Upper lobe of left lung (tissue), 6 donors: ENCODE measurements at regions not wholly inside any gene's neighbourhood (a gene's known extent, or its start where the extent isn't known, plus 50 kb on each side); places are given as distances from the start of the nearest gene placed in this dataset.
A peak's percentile ranks its signal among the peaks of the same experiment; 100 is the strongest.

Source experiments
- ATAC-seq, 2 donors: fragments of 200-7000 bp; cut with Tn5 transposase; one replicate each; pipeline ENCODE4 v1.9.1; 2022; ENCODE audit warnings: mild to moderate bottlenecking in 2 of 2, moderate library complexity in 2 of 2; ENCODE audit not compliant: low FRiP score in 2 of 2
- DNase-seq, 2 donors: peaks; one replicate each; pipeline ENCODE4 v3.0.0-alpha.2; 2019 to 2020
- H3K27ac ChIP-seq, 4 donors: fragments of 200-600 bp; sonication (generic); one replicate each; pipeline ENCODE4 v1.5.1; 2016 to 2019
- H3K27me3 ChIP-seq, 4 donors: fragments of 200-600 bp; sonication (generic); one replicate each; pipeline ENCODE4 v1.5.1; 2017 to 2019
- H3K36me3 ChIP-seq, 4 donors: fragments of 200-600 bp; sonication (generic); one replicate each; pipeline ENCODE4 v1.5.1; 2016 to 2019
- H3K4me1 ChIP-seq, 4 donors: fragments of 200-600 bp; sonication (generic); one replicate each; pipeline ENCODE4 v1.5.1; 2018 to 2019
- H3K4me3 ChIP-seq, 4 donors: fragments of 200-600 bp; sonication (generic); one replicate each; pipeline ENCODE4 v1.5.1; 2017 to 2019; ENCODE audit warnings: mild to moderate bottlenecking in 2 of 4, moderate library complexity in 1 of 4
- H3K9me3 ChIP-seq, 4 donors: fragments of 200-600 bp; sonication (generic); one replicate each; pipeline ENCODE4 v1.5.1; 2018 to 2019
- EP300 ChIP-seq, 4 donors: sonication (generic); formaldehyde crosslinking; IDR thresholded peaks; one replicate each; pipeline ENCODE4 v1.5.1; 2017; ENCODE audit warnings: antibody characterized with exemption in 4 of 4, control low read depth in 2 of 4
- POLR2A ChIP-seq, 4 donors: fragments of 450-650 bp; IDR thresholded peaks; one replicate each; pipeline ENCODE4 v1.5.1; 2016 to 2017; ENCODE audit warnings: antibody characterized with exemption in 4 of 4, mild to moderate bottlenecking in 2 of 4
- POLR2AphosphoS5 ChIP-seq, 2 donors: sonication (generic); formaldehyde crosslinking; IDR thresholded peaks; one replicate each; pipeline ENCODE4 v1.5.1; 2017; ENCODE audit warnings: antibody characterized with exemption in 2 of 2
- WGBS, 2 donors: methylation state at CpG; one replicate each; pipeline ENCODE4 v1.1.5; 2017 to 2018; 5-methylcytosine and 5-hydroxymethylcytosine counted together
- TF ChIP-seq, protein P1 (sequence below), 6 experiments: fragments of 450-650 bp in 4 of 6; fragments of 200-600 bp in 2 of 6; sonication (generic) in 2 of 6; IDR thresholded peaks; one replicate each; pipeline ENCODE4 v1.5.1; 2016 to 2019; ENCODE audit warnings: antibody characterized with exemption in 6 of 6
- donor health status: DM: no; HTN: no; CAD: no; lungs with moderate emphysema.
- donor health status: DM: no; HTN: yes; CAD: no; lungs with severe emphysema.

DNA sequence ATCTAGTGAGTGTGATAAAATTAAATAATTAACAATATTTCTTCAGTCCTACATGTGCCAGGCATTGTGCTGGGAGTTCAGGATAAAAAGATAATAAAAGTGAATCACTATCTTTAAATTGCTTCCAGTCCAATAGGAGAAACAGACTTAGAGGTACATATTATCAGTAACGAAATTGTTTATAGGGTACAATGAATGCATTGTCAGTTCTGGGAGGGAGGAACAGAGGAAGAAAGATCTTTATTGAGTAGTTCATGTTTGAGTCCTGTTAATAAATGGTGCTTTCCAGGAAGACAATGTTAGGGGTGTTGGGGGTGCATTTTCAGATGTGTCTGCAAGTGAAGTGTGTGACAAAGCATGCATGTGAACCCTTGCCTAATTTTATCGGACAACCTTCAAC is 183.1 kb downstream of the OGFRL1 start:
- no peak overlapping the region for H3K27ac ChIP-seq
- 80 to 84% methylated on average over 2 of the region's 2 CpGs for WGBS, 2 donors
- no peak for TF ChIP-seq POLR2AphosphoS5 (IDR thresholded peaks at IDR 0.05)
- no peak for TF ChIP-seq EP300 (IDR thresholded peaks at IDR 0.05)
- TF ChIP-seq, protein P1, sequence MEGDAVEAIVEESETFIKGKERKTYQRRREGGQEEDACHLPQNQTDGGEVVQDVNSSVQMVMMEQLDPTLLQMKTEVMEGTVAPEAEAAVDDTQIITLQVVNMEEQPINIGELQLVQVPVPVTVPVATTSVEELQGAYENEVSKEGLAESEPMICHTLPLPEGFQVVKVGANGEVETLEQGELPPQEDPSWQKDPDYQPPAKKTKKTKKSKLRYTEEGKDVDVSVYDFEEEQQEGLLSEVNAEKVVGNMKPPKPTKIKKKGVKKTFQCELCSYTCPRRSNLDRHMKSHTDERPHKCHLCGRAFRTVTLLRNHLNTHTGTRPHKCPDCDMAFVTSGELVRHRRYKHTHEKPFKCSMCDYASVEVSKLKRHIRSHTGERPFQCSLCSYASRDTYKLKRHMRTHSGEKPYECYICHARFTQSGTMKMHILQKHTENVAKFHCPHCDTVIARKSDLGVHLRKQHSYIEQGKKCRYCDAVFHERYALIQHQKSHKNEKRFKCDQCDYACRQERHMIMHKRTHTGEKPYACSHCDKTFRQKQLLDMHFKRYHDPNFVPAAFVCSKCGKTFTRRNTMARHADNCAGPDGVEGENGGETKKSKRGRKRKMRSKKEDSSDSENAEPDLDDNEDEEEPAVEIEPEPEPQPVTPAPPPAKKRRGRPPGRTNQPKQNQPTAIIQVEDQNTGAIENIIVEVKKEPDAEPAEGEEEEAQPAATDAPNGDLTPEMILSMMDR (IDR thresholded peaks at IDR 0.05): no peak
- no peak for TF ChIP-seq POLR2A (IDR thresholded peaks at IDR 0.05)
- peaks cover 0 to 19% (median 4%) of the 10 kb centered on the region in 4 donors for H3K4me1 ChIP-seq
- no peak for ATAC-seq
- H3K27me3 ChIP-seq: no peaks in the 10 kb centered on the region
- no peaks in the 10 kb centered on the region for H3K9me3 ChIP-seq
- no peak for DNase-seq
- H3K4me3 ChIP-seq: no peak overlapping the region
- no peaks in the 10 kb centered on the region for H3K36me3 ChIP-seq

DNA sequence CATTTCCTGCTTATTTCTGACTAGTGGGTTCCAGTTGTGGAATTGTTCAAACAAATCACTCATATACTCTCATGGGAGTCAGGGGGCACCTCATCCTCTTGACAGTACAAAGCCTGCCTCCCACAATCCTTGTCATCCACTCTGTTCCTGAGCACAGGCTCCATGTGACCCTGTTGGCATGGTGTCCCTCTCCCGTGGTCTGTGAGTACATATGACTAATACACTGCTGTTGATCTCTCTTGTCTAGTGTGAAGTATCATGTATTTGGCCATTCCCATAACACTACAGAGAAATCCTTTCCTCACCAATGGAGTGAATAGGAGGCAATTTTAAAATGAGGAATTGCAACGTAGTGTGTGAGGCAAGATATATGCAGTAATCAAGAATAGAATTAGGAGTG is 185.3 kb downstream of the OGFRL1 start:
- H3K27me3 ChIP-seq: no peaks in the 10 kb centered on the region
- ATAC-seq (peak; percentile 59 to 89), DNase-seq (peak in 1 of 2 donors; percentile 85)
- 29 to 52% methylated on average over 2 of the region's 2 CpGs for WGBS, 2 donors
- no peaks in the 10 kb centered on the region for H3K36me3 ChIP-seq
- no peak overlapping the region for H3K4me3 ChIP-seq
- H3K9me3 ChIP-seq: no peaks in the 10 kb centered on the region
- H3K27ac ChIP-seq: peak overlapping the region in 1 of 4 donors; percentile 18
- H3K4me1 ChIP-seq: peaks cover 12 to 34% (median 21%) of the 10 kb centered on the region in 4 donors
- TF ChIP-seq POLR2A (IDR thresholded peaks at IDR 0.05) (no peak), EP300 (IDR thresholded peaks at IDR 0.05) (peak in 2 of 4 donors; percentile 52 to 91), POLR2AphosphoS5 (IDR thresholded peaks at IDR 0.05) (peak; percentile 63 to 70)
- TF ChIP-seq, protein P1 (IDR thresholded peaks at IDR 0.05): no peak

DNA sequence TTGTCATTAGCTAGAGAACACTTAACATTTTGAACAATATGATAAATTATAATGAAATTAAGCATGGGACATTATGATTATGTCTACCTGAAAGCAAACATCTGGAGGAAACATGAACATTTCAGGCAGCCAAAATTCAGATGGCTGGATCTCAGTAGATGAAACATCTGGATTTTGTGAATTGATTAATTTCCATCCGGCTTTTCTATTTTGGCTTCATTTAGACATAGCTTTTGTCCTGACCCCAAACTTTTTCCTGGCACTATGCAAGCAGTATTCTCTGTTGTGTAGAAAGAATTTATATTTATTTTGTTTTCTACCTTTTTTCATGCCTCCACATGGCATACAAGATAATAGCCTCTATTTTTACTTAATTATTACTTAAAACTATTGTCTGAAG is 186.3 kb downstream of the OGFRL1 start:
- H3K27me3 ChIP-seq: no peaks in the 10 kb centered on the region
- H3K9me3 ChIP-seq: no peaks in the 10 kb centered on the region
- peaks cover 19 to 43% (median 24%) of the 10 kb centered on the region in 4 donors for H3K4me1 ChIP-seq
- TF ChIP-seq POLR2AphosphoS5 (IDR thresholded peaks at IDR 0.05): no peak
- TF ChIP-seq POLR2A (IDR thresholded peaks at IDR 0.05): no peak
- no peak for TF ChIP-seq EP300 (IDR thresholded peaks at IDR 0.05)
- TF ChIP-seq, protein P1 (IDR thresholded peaks at IDR 0.05): no peak
- ATAC-seq (no peak), DNase-seq (no peak)
- H3K27ac ChIP-seq: no peak overlapping the region
- 89 to 91% methylated on average over 1 of the region's 1 CpG for WGBS, 2 donors
- no peaks in the 10 kb centered on the region for H3K36me3 ChIP-seq
- H3K4me3 ChIP-seq: no peak overlapping the region

DNA sequence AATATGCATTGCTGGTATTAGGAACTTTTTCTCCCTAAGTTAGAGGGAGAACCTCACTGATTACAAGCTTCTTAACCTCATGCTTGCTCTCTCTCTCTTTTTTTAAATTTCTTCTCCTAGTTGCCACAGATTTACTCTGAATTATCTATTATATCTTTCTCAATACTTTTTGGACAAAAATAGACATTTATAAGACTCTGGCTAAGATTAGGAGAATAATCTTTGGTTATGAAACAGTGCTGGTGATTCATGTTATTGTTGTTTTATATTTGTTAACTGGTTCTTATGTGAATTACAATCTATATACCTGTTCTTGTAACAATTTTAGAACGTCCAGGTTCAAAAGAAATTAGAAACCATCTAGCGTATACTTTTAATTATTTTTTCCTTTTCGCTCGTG is 187.8 kb downstream of the OGFRL1 start:
- H3K4me3 ChIP-seq: no peak overlapping the region
- peak overlapping the region in 2 of 4 donors; percentile 53 to 87 for H3K27ac ChIP-seq
- DNase-seq (no peak), ATAC-seq (no peak)
- 68 to 94% methylated on average over 4 of the region's 4 CpGs for WGBS, 2 donors
- H3K9me3 ChIP-seq: no peaks in the 10 kb centered on the region
- no peaks in the 10 kb centered on the region for H3K36me3 ChIP-seq
- H3K27me3 ChIP-seq: no peaks in the 10 kb centered on the region
- H3K4me1 ChIP-seq: peaks cover 23 to 50% (median 34%) of the 10 kb centered on the region in 4 donors
- no peak for TF ChIP-seq POLR2AphosphoS5 (IDR thresholded peaks at IDR 0.05)
- TF ChIP-seq, protein P1 (IDR thresholded peaks at IDR 0.05): no peak
- no peak for TF ChIP-seq EP300 (IDR thresholded peaks at IDR 0.05)
- TF ChIP-seq POLR2A (IDR thresholded peaks at IDR 0.05): no peak

DNA sequence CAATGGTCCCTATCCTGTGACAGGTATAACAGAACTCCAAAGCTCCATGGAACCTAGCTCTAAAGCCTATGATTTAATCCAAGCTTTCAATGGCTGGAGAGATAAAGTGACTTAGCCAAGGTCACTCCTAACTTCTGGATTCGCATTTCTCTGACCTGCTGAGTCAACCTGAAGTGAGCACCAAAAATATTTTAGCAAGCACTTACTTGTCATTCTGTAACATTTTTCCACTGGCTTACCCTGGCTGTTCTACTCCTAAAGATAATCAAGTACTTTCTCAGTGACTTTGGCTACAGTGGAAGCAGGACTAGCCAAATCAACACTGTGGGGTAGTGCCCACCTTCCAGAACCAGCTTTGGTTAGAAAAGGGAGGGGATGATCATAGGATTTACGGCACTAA is 188.3 kb downstream of the OGFRL1 start:
- TF ChIP-seq POLR2A (IDR thresholded peaks at IDR 0.05) (no peak), POLR2AphosphoS5 (IDR thresholded peaks at IDR 0.05) (no peak), EP300 (IDR thresholded peaks at IDR 0.05) (no peak)
- TF ChIP-seq, protein P1 (IDR thresholded peaks at IDR 0.05): no peak
- H3K27ac ChIP-seq: peak overlapping the region; percentile 67 to 87 (median 82)
- H3K4me1 ChIP-seq: peaks cover 28 to 55% (median 39%) of the 10 kb centered on the region in 4 donors
- ATAC-seq: no peak
- no peaks in the 10 kb centered on the region for H3K36me3 ChIP-seq
- H3K27me3 ChIP-seq: no peaks in the 10 kb centered on the region
- WGBS, 2 donors: 81 to 90% methylated on average over 2 of the region's 2 CpGs
- DNase-seq: no peak
- no peaks in the 10 kb centered on the region for H3K9me3 ChIP-seq
- H3K4me3 ChIP-seq: no peak overlapping the region
